K562 (cell line): ENCODE measurements at regions not wholly inside any gene's neighbourhood (a gene's known extent, or its start where the extent isn't known, plus 50 kb on each side); places are given as distances from the start of the nearest gene placed in this dataset.

Experiments used
- ARID4B ChIP-seq: sonication (generic); formaldehyde crosslinking; IDR thresholded peaks from 2 replicates; pipeline ENCODE4 v1.8.0; 2022; ENCODE audit warnings: mild to moderate bottlenecking, missing genetic modification reagents
- BCLAF1 ChIP-seq, 2 experiments: fragments of 450-650 bp in 1 of 2; IDR thresholded peaks; 2 replicates each; pipeline ENCODE4 v1.6.1; 2011 to 2017; ENCODE audit warnings: low read depth in 2 of 2, antibody characterized with exemption in 1 of 2, borderline replicate concordance in 1 of 2, low read length in 1 of 2, mild to moderate bottlenecking in 1 of 2, mixed read lengths in 1 of 2; ENCODE audit not compliant: control insufficient read depth in 1 of 2
- E2F3 ChIP-seq: fragments of 250-450 bp; sonication (Bioruptor Pico); IDR thresholded peaks from 2 replicates; pipeline ENCODE4 v1.4.0; 2020; ENCODE audit warnings: mild to moderate bottlenecking
- FOXP4 ChIP-seq: sonication (generic); formaldehyde crosslinking; IDR thresholded peaks from 2 replicates; pipeline ENCODE4 v1.8.0; 2022; ENCODE audit warnings: mild to moderate bottlenecking, missing genetic modification reagents, borderline replicate concordance
- HMBOX1 ChIP-seq: sonication (generic); IDR thresholded peaks from 2 replicates; pipeline ENCODE4 v1.6.1; 2016
- PATZ1 ChIP-seq: fragments of 250-450 bp; sonication (Bioruptor Pico); IDR thresholded peaks from 2 replicates; pipeline ENCODE4 v1.5.0; 2020; ENCODE audit warnings: mild to moderate bottlenecking, borderline replicate concordance
- RCOR1 ChIP-seq, 2 experiments: IDR thresholded peaks; 2 replicates each; pipeline ENCODE4 v1.6.1; 2012; ENCODE audit warnings: low read depth in 2 of 2, low read length in 2 of 2, borderline replicate concordance in 1 of 2, improper control_type of control experiment in 1 of 2
- SMC3 ChIP-seq: conservative IDR thresholded peaks from 2 replicates; pipeline ENCODE4 v1.6.1; 2011; ENCODE audit warnings: low read depth, low read length, improper control_type of control experiment; ENCODE audit not compliant: insufficient read depth
- XRCC3 ChIP-seq: fragments of 450-650 bp; IDR thresholded peaks from 2 replicates; pipeline ENCODE4 v1.6.1; 2017; ENCODE audit warnings: mild to moderate bottlenecking, moderate library complexity
- ZBTB11 ChIP-seq, 3 experiments: fragments of 200-800 bp in 1 of 3; fragments of 250-450 bp in 1 of 3; fragments of 450-650 bp in 1 of 3; sonication (Bioruptor Pico) in 1 of 3; sonication (Bioruptor generic) in 1 of 3; formaldehyde crosslinking in 1 of 3; IDR thresholded peaks; 2 replicates each; pipeline versions ENCODE4 v1.6.1 to v1.8.0; 2016 to 2022; ENCODE audit warnings: mild to moderate bottlenecking in 2 of 3, missing genetic modification characterization in 2 of 3, missing compliant biosample characterization in 1 of 3, moderate library complexity in 1 of 3
- ZBTB17 ChIP-seq: fragments of 450-650 bp; formaldehyde crosslinking; IDR thresholded peaks from 2 replicates; pipeline ENCODE4 v1.4.0; 2020; ENCODE audit warnings: mild to moderate bottlenecking
- ZNF398 ChIP-seq: fragments of 250-450 bp; sonication (Bioruptor Pico); IDR thresholded peaks from 2 replicates; pipeline ENCODE4 v1.8.0; 2021; ENCODE audit warnings: moderate library complexity, mild to moderate bottlenecking, inconsistent platforms

- no peak for TF ChIP-seq HMBOX1
- TF ChIP-seq PATZ1, result no peak
- TF ChIP-seq RCOR1 (IDR thresholded peaks at IDR 0.05; ENCODE audit: borderline replicate concordance in 1 of 2, low read depth in 2 of 2, low read length in 2 of 2), result no peak
- TF ChIP-seq E2F3 (CRISPR knock-in tag), result no peak
- no peak for TF ChIP-seq BCLAF1 (IDR thresholded peaks at IDR 0.05; ENCODE audit: borderline replicate concordance in 1 of 2, control insufficient read depth in 1 of 2, low read depth in 2 of 2, low read length in 1 of 2)
- TF ChIP-seq ZBTB17 (CRISPR knock-in tag), result no peak
- TF ChIP-seq ZNF398 (CRISPR knock-in tag), result no peak
- no peak for TF ChIP-seq SMC3
- no peak for TF ChIP-seq FOXP4 (CRISPR knock-in tag)
- TF ChIP-seq ARID4B, result no peak
- no peak for TF ChIP-seq ZBTB11 (CRISPR knock-in tag; IDR thresholded peaks at IDR 0.05)
- no peak for TF ChIP-seq XRCC3
Observed at GRCh38 chr12:34294671-34295365, 272.5 kb downstream of the ALG10 start.
